NOMO-1 treated with DMSO at 0.1 percent for 48 hours (cell line): ENCODE measurements at regions not wholly inside any gene's neighbourhood (a gene's known extent, or its start where the extent isn't known, plus 50 kb on each side); places are given as distances from the start of the nearest gene placed in this dataset.
"Not testable (repeated sequence)": the region's sequence is repeated elsewhere in the genome, so short reads cannot be mapped to it uniquely, and the experiment has no call there.

Experiments used
- DNase-seq: peaks from one replicate; lab custom pipeline; 2025; ENCODE audit not compliant: unreplicated experiment; lab: John Stamatoyannopoulos, UW

GRCh38 chr11:129726179-129726578 is 89.5 kb upstream of the TMEM45B start:
- no peak for DNase-seq

GRCh38 chr11:129728581-129728980 is 87.1 kb upstream of the TMEM45B start:
- DNase-seq = no peak

GRCh38 chr11:129729216-129729615 is 86.4 kb upstream of the TMEM45B start:
- no peak for DNase-seq

- no peak for DNase-seq
Measured at GRCh38 chr11:129729823-129730222, 85.8 kb upstream of the TMEM45B start.

- no peak for DNase-seq
Measured at GRCh38 chr11:129731316-129731715, 84.3 kb upstream of the TMEM45B start.

GRCh38 chr11:129732941-129733340 is 82.7 kb upstream of the TMEM45B start:
- no peak for DNase-seq

GRCh38 chr11:129733384-129733783 is 82.3 kb upstream of the TMEM45B start:
- no peak for DNase-seq

- DNase-seq = no peak
Measured at GRCh38 chr11:129733981-129734380, 81.7 kb upstream of the TMEM45B start.

GRCh38 chr11:129734654-129735053 is 81.0 kb upstream of the TMEM45B start:
- DNase-seq = no peak

GRCh38 chr11:129737831-129738230 is 77.8 kb upstream of the TMEM45B start:
- no peak for DNase-seq

- no peak for DNase-seq
Measured at GRCh38 chr11:129738242-129738641, 77.4 kb upstream of the TMEM45B start.

GRCh38 chr11:129739339-129739738 is 76.3 kb upstream of the TMEM45B start:
- no peak for DNase-seq

GRCh38 chr11:129740125-129740719 is 75.4 kb upstream of the TMEM45B start:
- DNase-seq = no peak

GRCh38 chr11:129743112-129743815 is 72.4 kb upstream of the TMEM45B start:
- no peak for DNase-seq

- no peak for DNase-seq
Measured at GRCh38 chr11:129747071-129747470, 68.6 kb upstream of the TMEM45B start.

GRCh38 chr11:129749141-129749540 is 66.5 kb upstream of the TMEM45B start:
- DNase-seq = no peak

GRCh38 chr11:129750343-129751292 is 65.0 kb upstream of the TMEM45B start:
- DNase-seq = peak; percentile 61

GRCh38 chr11:129751511-129751910 is 64.1 kb upstream of the TMEM45B start:
- DNase-seq = no peak

GRCh38 chr11:129763569-129763968 is 52.1 kb upstream of the TMEM45B start:
- DNase-seq = not testable (repeated sequence)

- DNase-seq = not testable (repeated sequence)
Measured at GRCh38 chr11:129764204-129764603, 51.4 kb upstream of the TMEM45B start.
